GM12878 (cell line): ENCODE measurements at regions not wholly inside any gene's neighbourhood (a gene's known extent, or its start where the extent isn't known, plus 50 kb on each side); places are given as distances from the start of the nearest gene placed in this dataset.

ENCODE experiments used
- ATAC-seq: fragments of 200-7000 bp; cut with Tn5 transposase; 3 replicates; pipeline ENCODE4 v1.9.1; 2020; ENCODE audit warnings: mild to moderate bottlenecking, moderate library complexity
- BruUV-seq: library from RNA; stranded (reverse); fragments of 400-500 nt; replicated peaks from 2 replicates; lab custom pipeline; 2021; lab: Mats Ljungman, UMichigan
- CTCF ChIA-PET: fragments of 300-600 bp; sonication (Branson Sonifier 250); formaldehyde crosslinking; extraction: SDS; loops from one replicate; lab custom pipeline; 2021; ENCODE audit warnings: inconsistent platforms; lab: Yijun Ruan, JAX
- POLR2A ChIA-PET: fragments of 350-600 bp; formaldehyde crosslinking; extraction: SDS; loops from one replicate; lab custom pipeline; 2021; ENCODE audit warnings: inconsistent platforms; lab: Charles Lee
- RAD21 ChIA-PET: fragments of 300-600 bp; sonication (Branson Sonifier 250); formaldehyde crosslinking; loops from one replicate; lab custom pipeline; 2023; ENCODE audit warnings: antibody characterized with exemption; ENCODE audit not compliant: unreplicated experiment; lab: Charles Lee
- SMC1A ChIA-PET: fragments of 300-600 bp; sonication (Branson Sonifier 250); formaldehyde crosslinking; loops from one replicate; lab custom pipeline; 2023; ENCODE audit not compliant: unreplicated experiment, uncharacterized antibody; lab: Charles Lee
- DNase-seq: peaks from one replicate; pipeline ENCODE4 v3.0.0-alpha.2; 2011; ENCODE audit warnings: low read depth, low spot score
- FAIRE-seq: peaks from 3 replicates; lab custom pipeline; 2011; peaks lifted over from hg19 to GRCh38; lab: Jason Lieb, UNC
- H2AFZ ChIP-seq: 2 replicates; pipeline ENCODE4 v1.6.0; 2011; ENCODE audit warnings: low read depth, low read length, control low read depth; ENCODE audit not compliant: control insufficient read depth
- H3K27ac ChIP-seq: 2 replicates; pipeline ENCODE4 v1.5.1; 2011; ENCODE audit warnings: control low read depth; ENCODE audit not compliant: control insufficient read depth, insufficient read depth
- H3K27me3 ChIP-seq, 2 experiments: replicated peaks in 1 of 2; 2 replicates each; pipeline versions ENCODE4 v1.6.0 to v1.6.1; 2011; ENCODE audit warnings: low read length in 1 of 2; ENCODE audit not compliant: control insufficient read depth in 2 of 2, insufficient read depth in 2 of 2
- H3K36me3 ChIP-seq, 2 experiments: 2 replicates each; pipeline ENCODE4 v1.5.1; 2011; ENCODE audit warnings: low read length in 1 of 2; ENCODE audit not compliant: control insufficient read depth in 2 of 2, insufficient read depth in 2 of 2
- H3K4me1 ChIP-seq: 2 replicates; pipeline ENCODE4 v1.6.1; 2011; ENCODE audit warnings: mild to moderate bottlenecking, low read length, moderate library complexity, mixed read lengths; ENCODE audit not compliant: control insufficient read depth, insufficient read depth
- H3K4me2 ChIP-seq: 2 replicates; pipeline ENCODE4 v1.6.0; 2011; ENCODE audit warnings: control low read depth; ENCODE audit not compliant: control insufficient read depth, insufficient read depth
- H3K4me3 ChIP-seq: fragments of 200-600 bp; sonication (generic); 2 replicates; pipeline ENCODE4 v1.5.1; 2016
- H3K79me2 ChIP-seq: 2 replicates; pipeline ENCODE4 v1.6.0; 2011; ENCODE audit warnings: low read length; ENCODE audit not compliant: control insufficient read depth, insufficient read depth
- H3K9ac ChIP-seq: 2 replicates; pipeline ENCODE4 v1.8.0; 2011; ENCODE audit warnings: low read length, control low read depth, mixed read lengths; ENCODE audit not compliant: control insufficient read depth, insufficient read depth
- H3K9me3 ChIP-seq: replicated peaks from 3 replicates; pipeline ENCODE4 v1.5.1; 2011; ENCODE audit warnings: mild to moderate bottlenecking, low read length; ENCODE audit not compliant: control insufficient read depth, insufficient read depth
- H4K20me1 ChIP-seq: 2 replicates; pipeline ENCODE4 v1.6.0; 2011; ENCODE audit not compliant: control insufficient read depth, insufficient read depth
- EED ChIP-seq: sonication (generic); IDR thresholded peaks from 2 replicates; pipeline ENCODE4 v1.6.1; 2016; ENCODE audit warnings: antibody characterized with exemption, low read depth
- ELK1 ChIP-seq: IDR thresholded peaks from 2 replicates; pipeline ENCODE4 v1.6.1; 2012; ENCODE audit warnings: low read depth, low read length, improper control_type of control experiment
- FOXK2 ChIP-seq: fragments of 450-650 bp; IDR thresholded peaks from 2 replicates; pipeline ENCODE4 v1.6.1; 2017; ENCODE audit warnings: mild to moderate bottlenecking, moderate library complexity
- GATAD2B ChIP-seq: fragments of 450-650 bp; conservative IDR thresholded peaks from 2 replicates; pipeline ENCODE4 v1.6.1; 2017; ENCODE audit warnings: low read depth, mild to moderate bottlenecking, moderate library complexity
- MTA3 ChIP-seq: IDR thresholded peaks from 2 replicates; pipeline ENCODE4 v1.6.1; 2012; ENCODE audit warnings: low read length, inconsistent platforms, borderline replicate concordance
- NBN ChIP-seq: fragments of 450-650 bp; IDR thresholded peaks from 2 replicates; pipeline ENCODE4 v1.6.1; 2016
- RUNX3 ChIP-seq: IDR thresholded peaks from 2 replicates; pipeline ENCODE4 v1.6.1; 2012; ENCODE audit warnings: low read length, inconsistent platforms
- SIX5 ChIP-seq: IDR thresholded peaks from 2 replicates; pipeline ENCODE4 v1.6.1; 2011; ENCODE audit warnings: mild to moderate bottlenecking, low read depth, low read length, moderate library complexity; ENCODE audit not compliant: severe bottlenecking
- SMAD5 ChIP-seq: IDR thresholded peaks from 2 replicates; pipeline ENCODE4 v1.6.1; 2016; ENCODE audit warnings: antibody characterized with exemption, low read depth
- SMARCA5 ChIP-seq: fragments of 450-650 bp; IDR thresholded peaks from 2 replicates; pipeline ENCODE4 v1.6.1; 2017; ENCODE audit warnings: mild to moderate bottlenecking
- ZNF274 ChIP-seq: IDR thresholded peaks from one replicate; pipeline ENCODE4 v1.8.0; 2011; ENCODE audit not compliant: insufficient read length, insufficient read depth
- WGBS: methylation state at CpG from one replicate; pipeline ENCODE4 v1.1.6; 2016; ENCODE audit warnings: low lambda C conversion rate; ENCODE audit not compliant: insufficient replicate concordance, insufficient coverage; ENCODE audit errors: missing lambda C conversion rate; 5-methylcytosine and 5-hydroxymethylcytosine counted together
- in situ Hi-C: fragments of 300-500 bp; cut with MboI; formaldehyde crosslinking; loops from 9 replicates; pipeline ENCODE4 v1.14.3; 2018; ENCODE audit warnings: mixed read lengths
- intact Hi-C: fragments of 100-400 bp; cut with micrococcal nuclease; formaldehyde crosslinking; loops from one replicate; pipeline ENCODE4 v1.14.2; 2022; ENCODE audit not compliant: unreplicated experiment
- TF ChIP-seq, protein P1 (sequence below): IDR thresholded peaks from 2 replicates; pipeline ENCODE4 v1.6.1; 2011; ENCODE audit warnings: borderline replicate concordance, low read depth, mild to moderate bottlenecking, moderate library complexity, low read length; ENCODE audit not compliant: insufficient read depth, poor library complexity, severe bottlenecking

DNA sequence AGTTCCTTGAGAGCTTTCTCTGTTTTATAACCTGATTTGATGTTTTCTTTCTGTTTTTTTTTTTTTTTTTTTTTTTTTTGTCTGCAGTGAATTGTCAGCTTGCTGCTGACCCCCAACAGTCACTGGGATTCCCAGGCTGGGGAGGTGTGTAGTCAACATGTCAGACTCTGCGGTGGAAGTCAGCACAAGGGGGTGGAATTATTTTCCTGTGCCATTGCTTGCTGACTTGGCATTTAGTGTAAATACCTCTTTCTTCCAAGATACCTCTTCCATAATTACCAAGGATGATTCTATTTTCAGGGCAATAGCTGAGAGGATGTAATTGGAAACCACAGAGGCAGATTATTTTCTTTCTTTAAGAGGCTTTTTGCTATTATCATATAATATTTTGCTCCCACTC is 266.3 kb downstream of the CCDC85A start:
- ChIA-PET RAD21 (no interaction called here), POLR2A (no interaction called here), SMC1A (interaction anchor here (0.7 kb wide), 1 partner anchor 9 kb away, joined by 3 read pairs; no protein-coding TSS in a partner anchor), CTCF (no interaction called here)
- DNase-seq = no peak
- Histone ChIP-seq H3K36me3 (no peaks in the 10 kb centered on the region), H3K4me1 (no peaks in the 10 kb centered on the region), H4K20me1 (no peaks in the 10 kb centered on the region), H2AFZ (no peak overlapping the region), H3K79me2 (no peaks in the 10 kb centered on the region), H3K9ac (no peak overlapping the region), H3K4me3 (no peak overlapping the region), H3K9me3 (no peaks in the 10 kb centered on the region), H3K27me3 (no peaks in the 10 kb centered on the region), H3K4me2 (no peak overlapping the region), H3K27ac (no peak overlapping the region)
- no peak for FAIRE-seq
- in situ Hi-C loops = no loop called here
- 80% methylated on average over 1 of the region's 1 CpG for WGBS
- no peak for TF ChIP-seq SMARCA5
- TF ChIP-seq SIX5 = no peak
- TF ChIP-seq RUNX3 = no peak
- TF ChIP-seq SMAD5 = no peak
- no peak for TF ChIP-seq EED
- TF ChIP-seq MTA3 = no peak
- no peak for ATAC-seq
- intact Hi-C loops = no loop called here
- BruUV-seq = no TSS peak

DNA sequence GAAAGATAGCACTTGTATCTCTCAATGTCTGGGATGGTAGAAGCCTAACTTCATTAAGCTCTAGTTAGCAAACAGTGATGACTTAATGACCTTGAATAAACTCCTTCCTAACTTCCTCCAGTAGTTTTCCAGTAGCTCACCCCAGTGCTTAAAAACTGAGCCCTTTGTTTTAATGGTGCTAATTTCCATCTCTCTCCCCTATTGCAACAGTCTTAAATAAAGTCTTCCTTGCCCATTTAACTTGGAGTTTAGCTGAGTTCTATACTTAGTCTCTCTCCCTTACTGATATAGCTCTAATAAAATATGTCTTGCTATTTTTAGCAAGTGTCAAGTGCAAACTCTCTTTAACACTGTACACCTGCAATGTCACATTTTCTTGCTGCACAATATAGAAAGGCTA is 267.0 kb downstream of the CCDC85A start:
- RAD21 ChIA-PET = no interaction called here
- Histone ChIP-seq H3K36me3 (no peaks in the 10 kb centered on the region), H3K27me3 (no peaks in the 10 kb centered on the region), H3K27ac (no peak overlapping the region), H3K79me2 (no peaks in the 10 kb centered on the region), H3K4me2 (no peak overlapping the region), H3K4me3 (no peak overlapping the region), H4K20me1 (no peaks in the 10 kb centered on the region), H3K9ac (no peak overlapping the region), H3K9me3 (no peaks in the 10 kb centered on the region), H2AFZ (no peak overlapping the region), H3K4me1 (no peaks in the 10 kb centered on the region)
- no peak for ATAC-seq
- DNase-seq = no peak
- in situ Hi-C loops = no loop called here
- SMC1A ChIA-PET = no interaction called here
- FAIRE-seq = no peak
- no TSS peak for BruUV-seq
- intact Hi-C loops = no loop called here
- POLR2A ChIA-PET = no interaction called here
- CTCF ChIA-PET = no interaction called here
- no peak for TF ChIP-seq ZNF274
- TF ChIP-seq FOXK2 = no peak
- no peak for TF ChIP-seq NBN
- TF ChIP-seq ELK1 = no peak
- TF ChIP-seq GATAD2B = no peak
- TF ChIP-seq, protein P1, sequence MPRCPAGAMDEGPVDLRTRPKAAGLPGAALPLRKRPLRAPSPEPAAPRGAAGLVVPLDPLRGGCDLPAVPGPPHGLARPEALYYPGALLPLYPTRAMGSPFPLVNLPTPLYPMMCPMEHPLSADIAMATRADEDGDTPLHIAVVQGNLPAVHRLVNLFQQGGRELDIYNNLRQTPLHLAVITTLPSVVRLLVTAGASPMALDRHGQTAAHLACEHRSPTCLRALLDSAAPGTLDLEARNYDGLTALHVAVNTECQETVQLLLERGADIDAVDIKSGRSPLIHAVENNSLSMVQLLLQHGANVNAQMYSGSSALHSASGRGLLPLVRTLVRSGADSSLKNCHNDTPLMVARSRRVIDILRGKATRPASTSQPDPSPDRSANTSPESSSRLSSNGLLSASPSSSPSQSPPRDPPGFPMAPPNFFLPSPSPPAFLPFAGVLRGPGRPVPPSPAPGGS = no peak
